GM18507 (cell line): ENCODE measurements at regions not wholly inside any gene's neighbourhood (a gene's known extent, or its start where the extent isn't known, plus 50 kb on each side); places are given as distances from the start of the nearest gene placed in this dataset.

Experiments
- DNase-seq: peaks from one replicate; pipeline ENCODE4 v3.0.0; 2011; ENCODE audit warnings: low read depth; ENCODE audit not compliant: insufficient read length; ENCODE audit errors: extremely low spot score
- FAIRE-seq: peaks from 2 replicates; lab custom pipeline; 2011; peaks lifted over from hg19 to GRCh38; lab: Jason Lieb, UNC

- DNase-seq: no peak
- FAIRE-seq: no peak
Observed at GRCh38 chrX:97756879-97757278, 873.2 kb downstream of the RPA4 start.

- FAIRE-seq (no peak), DNase-seq (no peak)
Observed at GRCh38 chrX:97763391-97763790, 879.7 kb downstream of the RPA4 start.

GRCh38 chrX:97763981-97764380 is 880.3 kb downstream of the RPA4 start:
- no peak for FAIRE-seq
- no peak for DNase-seq

DNA sequence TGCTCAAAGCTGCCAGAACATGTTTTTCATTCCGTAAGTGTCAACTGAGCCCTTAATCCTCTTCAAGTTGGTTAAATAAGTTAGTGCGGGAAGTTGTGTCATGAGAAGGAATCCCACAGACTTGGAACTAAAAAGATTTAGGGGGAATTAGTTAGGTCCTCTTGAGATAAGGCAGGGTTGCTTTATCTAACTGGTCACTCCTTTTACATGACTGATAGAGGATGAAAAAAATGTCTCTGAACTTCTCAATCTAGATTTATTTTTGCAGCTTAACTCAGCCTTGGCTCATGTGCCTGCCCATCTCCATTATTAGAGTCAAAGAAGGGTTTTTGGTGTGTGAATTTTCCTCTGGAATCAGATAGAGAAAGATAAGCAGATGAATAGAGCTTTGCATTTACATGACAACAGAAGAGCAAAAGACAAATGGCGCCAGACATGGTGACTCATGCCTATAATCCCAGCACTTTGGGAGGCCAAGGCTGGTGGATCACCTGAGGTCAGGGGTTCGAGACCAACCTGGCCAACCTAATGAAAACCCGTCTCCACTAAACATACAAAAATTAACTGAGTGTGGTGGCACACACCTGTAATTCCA is 882.9 kb downstream of the RPA4 start:
- FAIRE-seq: no peak
- DNase-seq: no peak

- DNase-seq: no peak
- no peak for FAIRE-seq
Observed at GRCh38 chrX:97787311-97787710, 903.6 kb downstream of the RPA4 start.

GRCh38 chrX:97787849-97788248 is 904.1 kb downstream of the RPA4 start:
- FAIRE-seq (no peak), DNase-seq (no peak)

GRCh38 chrX:97790850-97791249 is 907.1 kb downstream of the RPA4 start:
- no peak for FAIRE-seq
- DNase-seq: no peak

GRCh38 chrX:97797076-97797475 is 913.4 kb downstream of the RPA4 start:
- DNase-seq: no peak
- FAIRE-seq: no peak

GRCh38 chrX:97806238-97806637 is 922.5 kb downstream of the RPA4 start:
- no peak for FAIRE-seq
- no peak for DNase-seq

- no peak for FAIRE-seq
- no peak for DNase-seq
Observed at GRCh38 chrX:97806946-97807345, 923.2 kb downstream of the RPA4 start.

GRCh38 chrX:97820170-97820569 is 936.5 kb downstream of the RPA4 start:
- no peak for FAIRE-seq

DNA sequence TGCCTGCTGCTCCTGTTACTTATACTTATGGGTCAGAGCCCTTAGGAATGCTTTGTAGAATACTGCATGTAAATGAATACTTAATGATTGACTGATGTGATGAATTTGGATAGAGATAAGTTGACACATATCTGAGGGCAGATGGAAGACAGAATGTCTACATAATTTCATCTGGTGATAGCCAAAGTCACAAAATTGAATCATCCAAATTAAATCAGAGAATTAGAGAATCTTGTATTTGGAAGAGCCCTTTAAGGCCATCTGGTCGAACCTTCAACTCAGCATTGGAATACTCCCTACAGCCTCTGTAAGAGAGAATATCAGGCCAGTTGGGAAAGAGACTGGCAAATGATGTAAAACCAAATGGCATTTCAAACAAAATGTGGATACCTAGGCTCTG is 944.8 kb downstream of the RPA4 start:
- DNase-seq: no peak
- no peak for FAIRE-seq

More at GRCh38 chrX:97820170-97820569, 936.5 kb downstream of the RPA4 start:
- DNase-seq: no peak

- DNase-seq (no peak), FAIRE-seq (no peak)
Observed at GRCh38 chrX:97835969-97836368, 952.3 kb downstream of the RPA4 start.

GRCh38 chrX:97841544-97842179 is 958.0 kb downstream of the RPA4 start:
- no peak for FAIRE-seq
- no peak for DNase-seq

- DNase-seq: no peak
- FAIRE-seq: no peak
Observed at GRCh38 chrX:97842468-97843199, 958.9 kb downstream of the RPA4 start.

DNA sequence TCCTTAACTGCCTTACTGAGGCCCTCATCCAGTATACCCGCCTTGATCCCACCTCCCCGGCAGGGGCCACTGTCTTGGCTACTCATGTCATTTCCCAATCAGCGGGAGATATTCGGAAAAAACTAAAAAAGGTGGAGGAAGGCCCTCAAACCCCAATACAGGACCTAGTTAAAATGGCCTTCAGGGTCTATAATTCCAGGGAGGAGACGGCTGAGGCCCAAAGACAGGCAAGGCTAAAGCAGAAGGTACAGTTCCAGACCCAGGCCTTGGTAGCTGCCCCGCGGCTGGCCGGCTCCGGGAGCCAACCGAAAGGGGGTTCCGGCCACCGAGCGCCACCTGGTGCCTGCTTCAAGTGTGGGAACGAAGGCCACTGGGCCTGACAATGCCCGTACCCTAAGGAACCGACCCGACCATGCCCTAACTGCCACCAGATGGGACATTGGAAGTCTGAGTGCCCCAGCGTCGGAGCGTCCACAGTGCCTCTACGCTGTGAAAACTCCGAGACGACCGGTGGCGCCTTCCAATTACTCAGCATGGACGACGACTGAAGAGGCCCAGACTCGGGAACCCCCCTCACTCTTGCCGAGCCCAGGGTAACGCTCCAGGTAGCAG is 959.6 kb downstream of the RPA4 start:
- FAIRE-seq: no peak

GRCh38 chrX:97844161-97844560 is 960.5 kb downstream of the RPA4 start:
- DNase-seq: no peak
- no peak for FAIRE-seq

More for the DNA sequence above, 959.6 kb downstream of the RPA4 start:
- DNase-seq: no peak

- no peak for FAIRE-seq
- no peak for DNase-seq
Observed at GRCh38 chrX:97844943-97845342, 961.2 kb downstream of the RPA4 start.

GRCh38 chrX:97845451-97845850 is 961.7 kb downstream of the RPA4 start:
- FAIRE-seq (no peak), DNase-seq (no peak)

DNA sequence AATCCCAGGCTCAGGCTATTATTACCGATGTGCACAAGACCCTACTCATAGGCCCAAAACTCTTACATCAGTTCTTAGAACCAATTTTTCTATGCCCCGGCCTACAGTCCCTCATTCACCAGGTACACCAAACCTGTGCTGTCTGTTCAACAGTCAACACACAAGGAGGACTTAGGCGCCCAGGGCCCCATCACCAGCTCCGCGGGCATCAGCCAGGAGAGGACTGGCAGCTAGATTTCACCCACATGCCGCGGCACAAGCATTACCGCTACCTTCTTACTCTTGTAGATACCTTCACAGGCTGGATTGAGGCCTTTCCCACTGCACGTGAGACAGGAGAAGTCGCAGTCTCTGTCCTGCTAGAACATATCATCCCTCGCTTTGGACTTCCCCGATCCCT is 962.5 kb downstream of the RPA4 start:
- DNase-seq (no peak), FAIRE-seq (no peak)
